ENCODE measurements at regions not wholly inside any gene's neighbourhood (a gene's known extent, or its start where the extent isn't known, plus 50 kb on each side); places are given as distances from the start of the nearest gene placed in this dataset.

GRCh38 chr2:8193686-8194615, 487.9 kb upstream of the ID2 start:
- Histone ChIP-seq H3K36me3 (ENCODE audit: control insufficient read depth, insufficient read depth, low read length) (no peaks in the 10 kb centered on the region), H3K27me3 (replicated peaks; ENCODE audit: control insufficient read depth, insufficient read depth, low read length) (peaks cover 4% of the 10 kb centered on the region; the same call in 1 of the 2 replicates), H3K4me1 (peaks cover 8% of the 10 kb centered on the region; the same call in 1 of the 2 replicates), H3K9me3 (no peaks in the 10 kb centered on the region), H3K4me3 (ENCODE audit: low read depth, low read length) (no peak overlapping the region)
- intact Hi-C loops (cut with micrococcal nuclease; ENCODE audit: unreplicated experiment): loop anchor here (5.0 kb wide), 1 partner anchor 218 kb away; no protein-coding TSS in a partner anchor
- Mint-ChIP-seq H3K4me1 (ENCODE audit: low read depth, unreplicated experiment) (peaks cover 20% of the 10 kb centered on the region), H3K27me3 (ENCODE audit: insufficient read depth, unreplicated experiment) (peaks cover 9% of the 10 kb centered on the region), H3K4me3 (ENCODE audit: unreplicated experiment) (no peak overlapping the region), H3K36me3 (ENCODE audit: insufficient read depth, unreplicated experiment) (no peaks in the 10 kb centered on the region), H3K9me3 (ENCODE audit: unreplicated experiment) (no peaks in the 10 kb centered on the region), H3K27ac (ENCODE audit: unreplicated experiment) (no peak overlapping the region)
- TF ChIP-seq, protein P1, sequence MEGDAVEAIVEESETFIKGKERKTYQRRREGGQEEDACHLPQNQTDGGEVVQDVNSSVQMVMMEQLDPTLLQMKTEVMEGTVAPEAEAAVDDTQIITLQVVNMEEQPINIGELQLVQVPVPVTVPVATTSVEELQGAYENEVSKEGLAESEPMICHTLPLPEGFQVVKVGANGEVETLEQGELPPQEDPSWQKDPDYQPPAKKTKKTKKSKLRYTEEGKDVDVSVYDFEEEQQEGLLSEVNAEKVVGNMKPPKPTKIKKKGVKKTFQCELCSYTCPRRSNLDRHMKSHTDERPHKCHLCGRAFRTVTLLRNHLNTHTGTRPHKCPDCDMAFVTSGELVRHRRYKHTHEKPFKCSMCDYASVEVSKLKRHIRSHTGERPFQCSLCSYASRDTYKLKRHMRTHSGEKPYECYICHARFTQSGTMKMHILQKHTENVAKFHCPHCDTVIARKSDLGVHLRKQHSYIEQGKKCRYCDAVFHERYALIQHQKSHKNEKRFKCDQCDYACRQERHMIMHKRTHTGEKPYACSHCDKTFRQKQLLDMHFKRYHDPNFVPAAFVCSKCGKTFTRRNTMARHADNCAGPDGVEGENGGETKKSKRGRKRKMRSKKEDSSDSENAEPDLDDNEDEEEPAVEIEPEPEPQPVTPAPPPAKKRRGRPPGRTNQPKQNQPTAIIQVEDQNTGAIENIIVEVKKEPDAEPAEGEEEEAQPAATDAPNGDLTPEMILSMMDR (IDR thresholded peaks at IDR 0.05; ENCODE audit: insufficient read depth in 1 of 2, low read depth in 1 of 2, low read length in 1 of 2, severe bottlenecking in 1 of 2, unreplicated experiment in 1 of 2): no peak
- ChIA-PET POLR2A (no interaction called here), CTCF (no interaction called here)
- DNase-seq: no peak
- BruUV-seq (replicated peaks): no TSS peak

GRCh38 chr2:8195784-8196183, 486.1 kb upstream of the ID2 start:
- Histone ChIP-seq H3K27me3 (replicated peaks; ENCODE audit: control insufficient read depth, insufficient read depth, low read length) (peaks cover 4% of the 10 kb centered on the region; the same call in 1 of the 2 replicates), H3K4me1 (peaks cover 8% of the 10 kb centered on the region; the same call in 1 of the 2 replicates), H3K36me3 (ENCODE audit: control insufficient read depth, insufficient read depth, low read length) (no peaks in the 10 kb centered on the region), H3K4me3 (ENCODE audit: low read depth, low read length) (no peak overlapping the region), H3K9me3 (no peaks in the 10 kb centered on the region)
- no peaks in the 10 kb centered on the region for H3K36me3 Mint-ChIP-seq (ENCODE audit: insufficient read depth, unreplicated experiment)
- intact Hi-C loops (cut with micrococcal nuclease; ENCODE audit: unreplicated experiment): no loop called here
- ChIA-PET POLR2A (no interaction called here), CTCF (no interaction called here)
- H3K4me3 Mint-ChIP-seq (ENCODE audit: unreplicated experiment): no peak overlapping the region
- BruUV-seq (replicated peaks): no TSS peak
- peaks cover 11% of the 10 kb centered on the region for H3K9me3 Mint-ChIP-seq (ENCODE audit: unreplicated experiment)
- H3K27ac Mint-ChIP-seq (ENCODE audit: unreplicated experiment): no peak overlapping the region
- H3K4me1 Mint-ChIP-seq (ENCODE audit: low read depth, unreplicated experiment): peaks cover 20% of the 10 kb centered on the region
- TF ChIP-seq, protein P1 (IDR thresholded peaks at IDR 0.05; ENCODE audit: insufficient read depth in 1 of 2, low read depth in 1 of 2, low read length in 1 of 2, severe bottlenecking in 1 of 2, unreplicated experiment in 1 of 2): no peak
- H3K27me3 Mint-ChIP-seq (ENCODE audit: insufficient read depth, unreplicated experiment): peaks cover 17% of the 10 kb centered on the region
- no peak for DNase-seq

GRCh38 chr2:8196316-8196715, 485.5 kb upstream of the ID2 start:
- H3K9me3 ChIP-seq: no peaks in the 10 kb centered on the region
- no peak overlapping the region for H3K4me3 Mint-ChIP-seq (ENCODE audit: unreplicated experiment)
- no peak for DNase-seq
- no peaks in the 10 kb centered on the region for H3K36me3 ChIP-seq (ENCODE audit: control insufficient read depth, insufficient read depth, low read length)
- peaks cover 4% of the 10 kb centered on the region; the same call in 1 of the 2 replicates for H3K27me3 ChIP-seq (replicated peaks; ENCODE audit: control insufficient read depth, insufficient read depth, low read length)
- no TSS peak for BruUV-seq (replicated peaks)
- H3K27ac Mint-ChIP-seq (ENCODE audit: unreplicated experiment): no peak overlapping the region
- peaks cover 8% of the 10 kb centered on the region; the same call in 1 of the 2 replicates for H3K4me1 ChIP-seq
- CTCF ChIA-PET: no interaction called here
- H3K36me3 Mint-ChIP-seq (ENCODE audit: insufficient read depth, unreplicated experiment): no peaks in the 10 kb centered on the region
- TF ChIP-seq, protein P1 (IDR thresholded peaks at IDR 0.05; ENCODE audit: insufficient read depth in 1 of 2, low read depth in 1 of 2, low read length in 1 of 2, severe bottlenecking in 1 of 2, unreplicated experiment in 1 of 2): no peak
- peaks cover 20% of the 10 kb centered on the region for H3K4me1 Mint-ChIP-seq (ENCODE audit: low read depth, unreplicated experiment)
- intact Hi-C loops (cut with micrococcal nuclease; ENCODE audit: unreplicated experiment): no loop called here
- H3K9me3 Mint-ChIP-seq (ENCODE audit: unreplicated experiment): peaks cover 11% of the 10 kb centered on the region
- no peak overlapping the region for H3K4me3 ChIP-seq (ENCODE audit: low read depth, low read length)
- POLR2A ChIA-PET: interaction anchor here (0.5 kb wide), 1 partner anchor 315 kb away, joined by 3 read pairs; no protein-coding TSS in a partner anchor
- H3K27me3 Mint-ChIP-seq (ENCODE audit: insufficient read depth, unreplicated experiment): peaks cover 20% of the 10 kb centered on the region

Data from Caco-2 (cell line).